HCT116 (cell line): ENCODE measurements at regions not wholly inside any gene's neighbourhood (a gene's known extent, or its start where the extent isn't known, plus 50 kb on each side); places are given as distances from the start of the nearest gene placed in this dataset.

Experiments used
- ATF3 ChIP-seq: IDR thresholded peaks from 2 replicates; pipeline ENCODE4 v1.6.1; 2012
- CTCF ChIP-seq, 3 experiments: fragments of 200-600 bp in 1 of 3; sonication (generic) in 1 of 3; IDR thresholded peaks in 2 of 3; conservative IDR thresholded peaks in 1 of 3; 2 replicates each; pipeline ENCODE4 v1.5.1; 2012 to 2017; ENCODE audit warnings: low read depth in 2 of 3, low read length in 2 of 3, antibody characterized with exemption in 1 of 3, borderline replicate concordance in 1 of 3, control low read depth in 1 of 3, mild to moderate bottlenecking in 1 of 3, mixed read lengths in 1 of 3, mixed run types in 1 of 3, moderate library complexity in 1 of 3; ENCODE audit not compliant: insufficient read depth in 1 of 3

- no peak for TF ChIP-seq CTCF (IDR thresholded peaks at IDR 0.05 in 2 of 3, conservative IDR thresholded peaks at IDR 0.05 in 1 of 3; ENCODE audit: borderline replicate concordance in 1 of 3, insufficient read depth in 1 of 3, low read depth in 2 of 3, low read length in 2 of 3)
- TF ChIP-seq ATF3 = no peak
Observed at GRCh38 chr18:4528405-4528804, 73.3 kb upstream of the DLGAP1 start.
